MM.1S (cell line): ENCODE measurements at regions not wholly inside any gene's neighbourhood (a gene's known extent, or its start where the extent isn't known, plus 50 kb on each side); places are given as distances from the start of the nearest gene placed in this dataset.

Experiments used
- DNase-seq: peaks from one replicate; pipeline ENCODE4 v3.0.0-alpha.2; 2015
- H2AFZ ChIP-seq: fragments of 300-600 bp; sonication (generic); 2 replicates; pipeline ENCODE4 v1.6.0; 2016; ENCODE audit warnings: antibody characterized with exemption, low read length
- H3F3A ChIP-seq: fragments of 300-600 bp; sonication (generic); 2 replicates; pipeline ENCODE4 v1.6.1; 2016; ENCODE audit warnings: mild to moderate bottlenecking, antibody characterized with exemption, low read length, moderate library complexity, mixed read lengths; ENCODE audit not compliant: insufficient read depth
- H3K27ac ChIP-seq: fragments of 300-600 bp; sonication (generic); 2 replicates; pipeline ENCODE4 v1.5.1; 2016; ENCODE audit warnings: mild to moderate bottlenecking, low read length
- H3K27me3 ChIP-seq: fragments of 300-600 bp; sonication (generic); replicated peaks from 2 replicates; pipeline ENCODE4 v1.6.0; 2016; ENCODE audit warnings: low read length; ENCODE audit not compliant: insufficient read depth
- H3K36me3 ChIP-seq: fragments of 300-600 bp; sonication (generic); replicated peaks from 2 replicates; pipeline ENCODE4 v1.6.1; 2016; ENCODE audit warnings: mild to moderate bottlenecking, low read length, mixed read lengths; ENCODE audit not compliant: insufficient read depth
- H3K4me1 ChIP-seq: fragments of 300-600 bp; sonication (generic); 2 replicates; pipeline ENCODE4 v1.6.1; 2016; ENCODE audit warnings: low read length, mixed read lengths
- H3K4me2 ChIP-seq: fragments of 300-600 bp; sonication (generic); 2 replicates; pipeline ENCODE4 v1.6.0; 2016; ENCODE audit warnings: low read depth, low read length
- H3K4me3 ChIP-seq: fragments of 300-600 bp; sonication (generic); 2 replicates; pipeline ENCODE4 v1.5.1; 2016; ENCODE audit warnings: low read length, mixed read lengths
- H3K79me2 ChIP-seq: fragments of 300-600 bp; sonication (generic); 2 replicates; pipeline ENCODE4 v1.6.1; 2016; ENCODE audit warnings: mixed run types, low read length, mixed read lengths
- H3K9ac ChIP-seq: fragments of 300-600 bp; sonication (generic); 2 replicates; pipeline ENCODE4 v1.6.1; 2016; ENCODE audit warnings: low read length, mixed read lengths
- H3K9me2 ChIP-seq: fragments of 300-600 bp; sonication (generic); replicated peaks from 2 replicates; pipeline ENCODE4 v1.6.1; 2016; ENCODE audit warnings: mild to moderate bottlenecking, low read length, mixed read lengths; ENCODE audit not compliant: insufficient read depth
- H3K9me3 ChIP-seq: fragments of 300-600 bp; sonication (generic); replicated peaks from 2 replicates; pipeline ENCODE4 v1.6.1; 2016; ENCODE audit warnings: mild to moderate bottlenecking, low read length, mixed read lengths; ENCODE audit not compliant: insufficient read depth
- H4K20me1 ChIP-seq: fragments of 300-600 bp; sonication (generic); 2 replicates; pipeline ENCODE4 v1.6.1; 2016; ENCODE audit warnings: mild to moderate bottlenecking, low read length, moderate library complexity, mixed read lengths; ENCODE audit not compliant: insufficient read depth
- EZH2 ChIP-seq: fragments of 300-600 bp; sonication (generic); optimal IDR thresholded peaks from 2 replicates; pipeline ENCODE3; 2017; ENCODE audit warnings: low read depth, mild to moderate bottlenecking, antibody characterized with exemption, low read length, mixed read lengths
- EZH2phosphoT487 ChIP-seq: fragments of 300-600 bp; sonication (generic); IDR thresholded peaks from 2 replicates; pipeline ENCODE4 v1.6.1; 2018; ENCODE audit warnings: antibody characterized with exemption, low read length
- TF ChIP-seq, protein P1 (sequence below): fragments of 300-600 bp; sonication (generic); IDR thresholded peaks from 2 replicates; pipeline ENCODE4 v1.5.1; 2016; ENCODE audit warnings: antibody characterized with exemption, low read length, mixed read lengths

DNA sequence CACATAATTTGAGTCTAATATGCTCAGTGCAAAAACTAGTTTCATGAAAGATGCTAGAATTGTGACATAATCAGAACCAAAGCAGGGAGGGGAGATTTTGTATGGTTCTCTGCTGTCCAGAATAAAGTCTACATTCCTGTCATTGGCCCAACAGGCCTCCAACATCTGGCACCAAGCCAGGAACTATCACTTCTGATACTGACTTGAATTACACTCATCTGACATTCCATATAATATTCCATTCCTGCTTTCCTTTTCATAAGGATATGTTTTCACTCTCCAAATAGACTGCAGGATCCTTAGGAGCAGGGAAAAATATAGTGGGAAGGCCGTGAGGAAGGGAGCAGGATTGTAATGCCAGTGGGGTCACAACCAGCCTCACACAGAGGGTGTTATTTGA is 84.6 kb upstream of the BTN3A2 start:
- peaks cover 24% of the 10 kb centered on the region for H3F3A ChIP-seq
- no peak for TF ChIP-seq EZH2
- DNase-seq: no peak
- H3K4me2 ChIP-seq: no peak overlapping the region
- H3K9me2 ChIP-seq: no peaks in the 10 kb centered on the region
- H3K9me3 ChIP-seq: no peaks in the 10 kb centered on the region
- H3K36me3 ChIP-seq: no peaks in the 10 kb centered on the region
- H3K79me2 ChIP-seq: no peaks in the 10 kb centered on the region
- H4K20me1 ChIP-seq: no peaks in the 10 kb centered on the region
- no peaks in the 10 kb centered on the region for H3K27me3 ChIP-seq
- no peak overlapping the region for H2AFZ ChIP-seq
- H3K4me1 ChIP-seq: no peaks in the 10 kb centered on the region
- no peak overlapping the region for H3K27ac ChIP-seq
- no peak overlapping the region for H3K4me3 ChIP-seq
- H3K9ac ChIP-seq: no peak overlapping the region

- DNase-seq: peak; percentile 77
Observed at GRCh38 chr6:26284537-26285142, 80.4 kb upstream of the BTN3A2 start.

DNA sequence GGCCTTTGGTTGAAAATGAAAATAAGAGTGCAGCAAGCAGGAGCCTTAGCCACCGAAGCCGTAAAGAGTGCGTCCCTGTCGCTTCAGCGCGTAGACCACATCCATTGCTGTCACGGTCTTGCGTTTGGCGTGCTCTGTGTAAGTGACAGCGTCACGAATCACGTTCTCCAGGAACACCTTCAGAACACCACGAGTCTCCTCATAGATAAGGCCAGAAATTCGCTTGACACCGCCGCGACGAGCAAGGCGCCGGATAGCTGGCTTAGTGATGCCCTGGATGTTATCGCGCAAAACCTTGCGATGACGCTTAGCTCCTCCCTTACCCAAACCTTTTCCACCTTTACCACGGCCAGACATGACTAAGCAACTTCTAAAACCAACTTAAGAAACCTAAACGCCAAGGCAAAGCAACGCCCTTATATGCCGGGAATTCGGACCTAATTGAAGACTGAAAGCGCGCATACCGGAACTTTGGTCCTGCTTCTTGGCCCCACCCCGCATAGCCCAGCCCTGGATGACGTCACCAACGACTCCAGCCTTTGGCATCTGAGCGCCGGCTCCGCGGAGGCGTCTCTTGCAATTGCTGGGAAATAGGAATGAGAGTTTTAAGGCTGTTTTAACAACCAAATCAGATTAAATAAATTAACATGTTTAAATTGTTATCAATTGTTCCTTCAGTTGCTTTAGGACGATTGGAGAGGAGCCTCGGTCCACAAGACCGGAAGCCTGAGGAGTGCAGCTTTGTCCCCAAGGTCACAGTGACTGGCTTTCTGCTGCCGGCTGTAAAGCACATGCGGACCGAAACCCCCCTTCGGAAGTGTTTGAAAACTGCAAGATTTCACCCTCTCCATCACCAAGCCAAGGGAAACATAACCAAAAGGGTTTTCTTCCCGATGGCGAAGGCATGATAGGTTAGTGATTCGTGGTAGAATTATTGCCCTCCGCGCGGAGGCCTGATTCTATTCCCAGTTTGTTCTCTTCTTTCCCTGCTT is 79.6 kb upstream of the BTN3A2 start:
- no peaks in the 10 kb centered on the region for H4K20me1 ChIP-seq
- no peaks in the 10 kb centered on the region for H3K27me3 ChIP-seq
- no peaks in the 10 kb centered on the region for H3K4me1 ChIP-seq
- peak overlapping the region; percentile 63 for H2AFZ ChIP-seq
- no peaks in the 10 kb centered on the region for H3K9me3 ChIP-seq
- DNase-seq: peak; percentile 99
- no peaks in the 10 kb centered on the region for H3K36me3 ChIP-seq
- H3K27ac ChIP-seq: peak overlapping the region; percentile 100
- H3K4me2 ChIP-seq: peak overlapping the region; percentile 96
- no peaks in the 10 kb centered on the region for H3K9me2 ChIP-seq
- TF ChIP-seq, protein P1, sequence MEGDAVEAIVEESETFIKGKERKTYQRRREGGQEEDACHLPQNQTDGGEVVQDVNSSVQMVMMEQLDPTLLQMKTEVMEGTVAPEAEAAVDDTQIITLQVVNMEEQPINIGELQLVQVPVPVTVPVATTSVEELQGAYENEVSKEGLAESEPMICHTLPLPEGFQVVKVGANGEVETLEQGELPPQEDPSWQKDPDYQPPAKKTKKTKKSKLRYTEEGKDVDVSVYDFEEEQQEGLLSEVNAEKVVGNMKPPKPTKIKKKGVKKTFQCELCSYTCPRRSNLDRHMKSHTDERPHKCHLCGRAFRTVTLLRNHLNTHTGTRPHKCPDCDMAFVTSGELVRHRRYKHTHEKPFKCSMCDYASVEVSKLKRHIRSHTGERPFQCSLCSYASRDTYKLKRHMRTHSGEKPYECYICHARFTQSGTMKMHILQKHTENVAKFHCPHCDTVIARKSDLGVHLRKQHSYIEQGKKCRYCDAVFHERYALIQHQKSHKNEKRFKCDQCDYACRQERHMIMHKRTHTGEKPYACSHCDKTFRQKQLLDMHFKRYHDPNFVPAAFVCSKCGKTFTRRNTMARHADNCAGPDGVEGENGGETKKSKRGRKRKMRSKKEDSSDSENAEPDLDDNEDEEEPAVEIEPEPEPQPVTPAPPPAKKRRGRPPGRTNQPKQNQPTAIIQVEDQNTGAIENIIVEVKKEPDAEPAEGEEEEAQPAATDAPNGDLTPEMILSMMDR: no peak
- TF ChIP-seq EZH2 (no peak), EZH2phosphoT487 (no peak)
- H3K79me2 ChIP-seq: no peaks in the 10 kb centered on the region
- H3K9ac ChIP-seq: peak overlapping the region; percentile 99
- H3K4me3 ChIP-seq: peak overlapping the region; percentile 89
- H3F3A ChIP-seq: peaks cover 32% of the 10 kb centered on the region

More at GRCh38 chr6:26284537-26285142, 80.4 kb upstream of the BTN3A2 start:
- Histone ChIP-seq H4K20me1 (no peaks in the 10 kb centered on the region), H3K4me1 (no peaks in the 10 kb centered on the region), H3F3A (peaks cover 32% of the 10 kb centered on the region), H3K9me3 (no peaks in the 10 kb centered on the region), H3K4me3 (peak overlapping the region; percentile 89), H3K9me2 (no peaks in the 10 kb centered on the region), H3K27me3 (no peaks in the 10 kb centered on the region), H2AFZ (peak overlapping the region; percentile 63), H3K27ac (peak overlapping the region; percentile 100), H3K36me3 (no peaks in the 10 kb centered on the region), H3K4me2 (peak overlapping the region; percentile 96), H3K9ac (peak overlapping the region; percentile 99), H3K79me2 (no peaks in the 10 kb centered on the region)
- TF ChIP-seq EZH2: no peak
- no peak for TF ChIP-seq EZH2phosphoT487
- TF ChIP-seq, protein P1: no peak
